Gastrocnemius medialis (tissue), 4 donors: ENCODE measurements at regions not wholly inside any gene's neighbourhood (a gene's known extent, or its start where the extent isn't known, plus 50 kb on each side); places are given as distances from the start of the nearest gene placed in this dataset.

Experiments used
- ATAC-seq, 2 donors: fragments of 150-250 bp; one replicate each; pipeline ENCODE4 v1.9.1; 2016
- DNase-seq, 2 donors: peaks; one replicate each; pipeline ENCODE4 v3.0.0-alpha.2; 2019
- H3K27ac ChIP-seq, 4 donors: fragments of 200-600 bp; sonication (generic); 1 replicate in 1 of 4; 2 replicates in 3 of 4; pipeline ENCODE4 v1.5.1; 2016 to 2018; ENCODE audit warnings: mild to moderate bottlenecking in 2 of 4, moderate library complexity in 1 of 4
- H3K27me3 ChIP-seq, 3 donors: fragments of 200-600 bp; sonication (generic) in 2 of 3; 1 replicate in 1 of 3; 2 replicates in 2 of 3; pipeline versions ENCODE4 v1.5.1 to v1.6.0; 2016 to 2019; ENCODE audit warnings: mild to moderate bottlenecking in 1 of 3, moderate library complexity in 1 of 3
- H3K36me3 ChIP-seq, 2 donors: fragments of 200-600 bp; sonication (generic) in 1 of 2; one replicate each; pipeline ENCODE4 v1.5.1; 2017 to 2018
- H3K4me1 ChIP-seq, 2 donors: fragments of 200-600 bp; sonication (generic) in 1 of 2; one replicate each; pipeline ENCODE4 v1.5.1; 2016 to 2017; ENCODE audit warnings: mild to moderate bottlenecking in 2 of 2
- H3K4me3 ChIP-seq, 4 donors: fragments of 200-600 bp; sonication (generic) in 3 of 4; 1 replicate in 1 of 4; 2 replicates in 3 of 4; pipeline ENCODE4 v1.5.1; 2016 to 2019; ENCODE audit warnings: mild to moderate bottlenecking in 2 of 4
- H3K9me3 ChIP-seq, 3 donors: fragments of 200-600 bp; sonication (generic) in 2 of 3; 1 replicate in 1 of 3; 2 replicates in 2 of 3; pipeline ENCODE4 v1.5.1; 2016 to 2019
- CTCF ChIP-seq, 5 experiments: fragments of 450-650 bp in 3 of 5; fragments of 200-600 bp in 2 of 5; sonication (generic) in 2 of 5; IDR thresholded peaks in 4 of 5; conservative IDR thresholded peaks in 1 of 5; 1 replicate in 4 of 5; 2 replicates in 1 of 5; pipeline ENCODE4 v1.5.1; 2016 to 2019; ENCODE audit warnings: antibody characterized with exemption in 5 of 5, mild to moderate bottlenecking in 3 of 5, moderate library complexity in 3 of 5
- POLR2A ChIP-seq, 2 donors: fragments of 450-650 bp; IDR thresholded peaks; one replicate each; pipeline ENCODE4 v1.6.1; 2017; ENCODE audit warnings: antibody characterized with exemption in 2 of 2, mild to moderate bottlenecking in 2 of 2, moderate library complexity in 2 of 2
- in situ Hi-C, 4 donors: fragments of 200-750 bp; cut with MboI; loops; one replicate each; pipeline versions ENCODE4 v1.15.0 to v1.8.0; 2017; ENCODE audit warnings: low sequenced_read_pairs in 4 of 4
- intact Hi-C: fragments of 100-400 bp; cut with DNase I; formaldehyde crosslinking; loops from one replicate; pipeline ENCODE4 v1.15.1; 2023; ENCODE audit warnings: low total_unique reads

DNA sequence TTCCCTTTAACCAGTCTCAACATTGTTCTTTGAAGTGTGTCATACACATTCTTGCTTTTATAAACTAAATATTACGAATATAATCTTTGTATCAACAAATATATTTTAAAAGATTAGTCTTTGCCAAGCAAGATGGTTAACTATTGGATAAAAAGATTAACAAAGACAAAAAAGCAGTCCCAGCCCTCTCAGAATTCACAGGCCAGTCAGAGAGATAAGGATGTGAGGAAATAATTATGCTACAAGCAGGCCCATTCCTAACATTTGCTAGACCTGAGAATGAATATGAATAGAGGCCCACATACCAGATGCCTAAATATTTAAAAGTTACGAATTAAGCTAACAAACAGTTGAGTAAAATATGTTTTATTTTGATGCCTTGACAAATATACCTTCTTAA is 457.7 kb downstream of the CETN3 start:
- no peaks in the 10 kb centered on the region for H3K9me3 ChIP-seq
- intact Hi-C loops = no loop called here
- no peak overlapping the region for H3K4me3 ChIP-seq
- H3K27ac ChIP-seq = no peak overlapping the region
- TF ChIP-seq POLR2A (IDR thresholded peaks at IDR 0.05) (no peak), CTCF (IDR thresholded peaks at IDR 0.05 in 4 of 5, conservative IDR thresholded peaks at IDR 0.05 in 1 of 5) (no peak)
- no peaks in the 10 kb centered on the region for H3K36me3 ChIP-seq
- no peak for DNase-seq
- peaks cover 11 to 14% of the 10 kb centered on the region in 2 donors for H3K4me1 ChIP-seq
- in situ Hi-C loops = no loop called here
- no peaks in the 10 kb centered on the region for H3K27me3 ChIP-seq
- ATAC-seq = no peak

- TF ChIP-seq CTCF (IDR thresholded peaks at IDR 0.05 in 4 of 5, conservative IDR thresholded peaks at IDR 0.05 in 1 of 5) (no peak), POLR2A (IDR thresholded peaks at IDR 0.05) (no peak)
- Histone ChIP-seq H3K27me3 (no peaks in the 10 kb centered on the region), H3K27ac (no peak overlapping the region), H3K36me3 (no peaks in the 10 kb centered on the region), H3K4me3 (no peak overlapping the region), H3K9me3 (no peaks in the 10 kb centered on the region), H3K4me1 (peaks cover 8 to 14% of the 10 kb centered on the region in 2 donors)
- intact Hi-C loops (no loop called here), in situ Hi-C loops (no loop called here)
- DNase-seq (no peak), ATAC-seq (no peak)
Measured at GRCh38 chr5:89950234-89950633, 459.3 kb downstream of the CETN3 start.

DNA sequence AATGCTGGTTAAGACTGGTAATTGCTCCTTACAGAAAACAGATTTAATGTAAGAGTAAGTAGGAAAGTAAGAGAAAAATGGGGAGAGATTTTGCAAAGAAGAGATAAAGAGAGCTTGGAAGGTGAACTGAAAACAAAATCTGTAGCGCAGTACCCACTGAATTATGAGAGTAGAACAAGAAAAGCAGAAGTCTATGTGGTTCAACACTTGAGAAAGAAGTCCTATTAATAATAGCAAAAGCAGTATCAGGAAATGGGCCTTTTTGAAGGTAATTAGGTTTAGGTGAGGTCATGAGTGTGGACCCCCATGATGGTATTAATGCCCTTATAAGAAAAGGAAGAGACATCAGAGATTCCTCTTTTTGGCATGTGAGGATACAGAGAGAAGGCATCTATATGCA is 460.6 kb downstream of the CETN3 start:
- Histone ChIP-seq H3K27me3 (no peaks in the 10 kb centered on the region), H3K36me3 (no peaks in the 10 kb centered on the region), H3K4me3 (no peak overlapping the region), H3K27ac (no peak overlapping the region), H3K9me3 (no peaks in the 10 kb centered on the region), H3K4me1 (peaks cover 8 to 9% of the 10 kb centered on the region in 2 donors)
- ATAC-seq (no peak), DNase-seq (no peak)
- intact Hi-C loops = no loop called here
- in situ Hi-C loops = no loop called here
- no peak for TF ChIP-seq POLR2A (IDR thresholded peaks at IDR 0.05)
- TF ChIP-seq CTCF (IDR thresholded peaks at IDR 0.05 in 4 of 5, conservative IDR thresholded peaks at IDR 0.05 in 1 of 5) = no peak

DNA sequence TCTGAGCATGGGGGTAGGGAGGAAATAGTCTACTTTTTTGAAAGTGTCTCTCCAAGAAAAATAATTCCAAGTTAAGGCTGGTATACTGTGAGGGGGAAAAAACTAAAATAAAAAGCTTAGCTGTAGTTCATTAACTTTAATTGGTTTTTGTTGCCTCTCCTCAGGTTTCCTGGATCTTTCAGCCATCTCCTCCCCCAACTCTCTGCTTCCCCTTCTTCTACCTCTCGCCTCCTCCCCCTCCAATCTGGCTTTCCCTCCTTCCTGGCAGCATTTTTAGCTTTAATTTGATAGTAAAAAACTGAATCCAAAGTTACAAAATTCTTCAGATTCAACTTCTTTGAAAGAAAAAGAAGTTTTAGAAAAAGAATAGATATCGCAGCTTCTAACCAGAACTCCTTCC is 462.6 kb downstream of the CETN3 start:
- H3K27me3 ChIP-seq = no peaks in the 10 kb centered on the region
- DNase-seq = no peak
- no peak overlapping the region for H3K27ac ChIP-seq
- H3K36me3 ChIP-seq = no peaks in the 10 kb centered on the region
- ATAC-seq = no peak
- no peak for TF ChIP-seq POLR2A (IDR thresholded peaks at IDR 0.05)
- no peak for TF ChIP-seq CTCF (IDR thresholded peaks at IDR 0.05 in 4 of 5, conservative IDR thresholded peaks at IDR 0.05 in 1 of 5)
- no peaks in the 10 kb centered on the region for H3K9me3 ChIP-seq
- intact Hi-C loops = no loop called here
- in situ Hi-C loops = no loop called here
- H3K4me3 ChIP-seq = no peak overlapping the region
- H3K4me1 ChIP-seq = peaks cover 8 to 9% of the 10 kb centered on the region in 2 donors

DNA sequence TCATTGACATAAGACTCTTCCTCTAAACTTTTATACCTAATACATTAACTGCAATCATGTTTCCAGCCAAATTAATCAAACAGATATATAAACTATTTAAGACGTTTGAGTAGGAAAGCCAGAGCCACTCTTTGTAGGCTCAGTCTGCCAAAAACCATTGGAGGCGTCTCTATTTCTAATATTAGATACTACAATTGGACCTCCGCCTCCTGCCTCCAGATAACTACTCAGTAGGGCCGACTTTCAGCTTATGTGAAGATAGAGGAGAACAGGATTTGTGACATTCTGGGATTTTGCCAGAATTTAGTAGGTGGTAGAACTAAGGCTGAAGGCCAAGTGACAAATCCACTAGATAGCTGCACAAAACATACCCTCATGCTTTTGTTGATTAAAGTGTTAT is 463.0 kb downstream of the CETN3 start:
- H3K36me3 ChIP-seq = no peaks in the 10 kb centered on the region
- no peak overlapping the region for H3K4me3 ChIP-seq
- H3K27ac ChIP-seq = no peak overlapping the region
- DNase-seq (no peak), ATAC-seq (no peak)
- H3K4me1 ChIP-seq = peaks cover 8 to 9% of the 10 kb centered on the region in 2 donors
- in situ Hi-C loops (no loop called here), intact Hi-C loops (no loop called here)
- no peak for TF ChIP-seq CTCF (IDR thresholded peaks at IDR 0.05 in 4 of 5, conservative IDR thresholded peaks at IDR 0.05 in 1 of 5)
- no peak for TF ChIP-seq POLR2A (IDR thresholded peaks at IDR 0.05)
- H3K9me3 ChIP-seq = no peaks in the 10 kb centered on the region
- no peaks in the 10 kb centered on the region for H3K27me3 ChIP-seq
